ENCODE measurements at regions not wholly inside any gene's neighbourhood (a gene's known extent, or its start where the extent isn't known, plus 50 kb on each side); places are given as distances from the start of the nearest gene placed in this dataset.

DNA sequence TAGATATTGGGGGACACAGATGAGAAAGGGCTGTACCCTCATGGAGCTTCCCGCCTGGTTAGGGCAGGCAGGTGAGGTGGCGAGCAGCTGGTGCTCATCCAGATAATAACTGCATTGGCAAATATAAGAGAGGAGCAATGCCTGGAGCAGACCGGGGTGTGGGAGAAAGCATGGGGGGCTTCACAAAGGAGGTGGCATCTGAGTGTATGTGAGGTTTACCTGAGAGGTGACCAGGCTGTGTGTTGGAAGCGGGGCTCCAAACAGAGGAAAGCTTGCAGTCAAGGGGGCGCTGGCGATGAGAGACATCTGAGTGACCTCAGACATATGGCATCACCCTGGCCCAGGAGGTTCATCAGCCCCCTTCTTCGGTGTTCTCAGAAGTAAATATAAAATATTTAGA is 72.1 kb upstream of the PMEPA1 start:
- TF ChIP-seq, protein P1, sequence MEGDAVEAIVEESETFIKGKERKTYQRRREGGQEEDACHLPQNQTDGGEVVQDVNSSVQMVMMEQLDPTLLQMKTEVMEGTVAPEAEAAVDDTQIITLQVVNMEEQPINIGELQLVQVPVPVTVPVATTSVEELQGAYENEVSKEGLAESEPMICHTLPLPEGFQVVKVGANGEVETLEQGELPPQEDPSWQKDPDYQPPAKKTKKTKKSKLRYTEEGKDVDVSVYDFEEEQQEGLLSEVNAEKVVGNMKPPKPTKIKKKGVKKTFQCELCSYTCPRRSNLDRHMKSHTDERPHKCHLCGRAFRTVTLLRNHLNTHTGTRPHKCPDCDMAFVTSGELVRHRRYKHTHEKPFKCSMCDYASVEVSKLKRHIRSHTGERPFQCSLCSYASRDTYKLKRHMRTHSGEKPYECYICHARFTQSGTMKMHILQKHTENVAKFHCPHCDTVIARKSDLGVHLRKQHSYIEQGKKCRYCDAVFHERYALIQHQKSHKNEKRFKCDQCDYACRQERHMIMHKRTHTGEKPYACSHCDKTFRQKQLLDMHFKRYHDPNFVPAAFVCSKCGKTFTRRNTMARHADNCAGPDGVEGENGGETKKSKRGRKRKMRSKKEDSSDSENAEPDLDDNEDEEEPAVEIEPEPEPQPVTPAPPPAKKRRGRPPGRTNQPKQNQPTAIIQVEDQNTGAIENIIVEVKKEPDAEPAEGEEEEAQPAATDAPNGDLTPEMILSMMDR (IDR thresholded peaks at IDR 0.05; ENCODE audit: low read depth, low read length): no peak
- TF ChIP-seq POLR2A (IDR thresholded peaks at IDR 0.05; ENCODE audit: extremely low read depth, insufficient read length) (no peak), MAX (IDR thresholded peaks at IDR 0.05; ENCODE audit: low read depth, low read length) (no peak)

Measured in NB4 (cell line).